WTC11 (cell line): ENCODE measurements at regions not wholly inside any gene's neighbourhood (a gene's known extent, or its start where the extent isn't known, plus 50 kb on each side); places are given as distances from the start of the nearest gene placed in this dataset.

Experiments used
- ATAC-seq: fragments of 200-7000 bp; cut with Tn5 transposase; 2 replicates; pipeline ENCODE4 v1.10.0; 2021; ENCODE audit warnings: mild to moderate bottlenecking, moderate library complexity
- CTCF ChIA-PET: fragments of 300-600 bp; sonication (Branson Sonifier 250); formaldehyde crosslinking; loops from one replicate; lab custom pipeline; 2021; ENCODE audit warnings: antibody characterized with exemption; lab: Charles Lee
- POLR2A ChIA-PET: fragments of 350-600 bp; sonication (Branson Sonifier 250); formaldehyde crosslinking; loops from one replicate; lab custom pipeline; 2021; ENCODE audit warnings: antibody characterized with exemption; lab: Charles Lee
- DNase-seq: peaks from one replicate; pipeline ENCODE4 v3.0.0; 2021; ENCODE audit warnings: low spot score
- H3K27ac Mint-ChIP-seq: 2 replicates; pipeline ENCODE4 v1.8.0; 2021; ENCODE audit warnings: mixed read lengths
- H3K27me3 Mint-ChIP-seq: 2 replicates; pipeline ENCODE4 v1.8.0; 2021; ENCODE audit warnings: low read depth, mild to moderate bottlenecking, moderate library complexity, mixed read lengths
- H3K36me3 Mint-ChIP-seq: 2 replicates; pipeline ENCODE4 v1.8.0; 2021; ENCODE audit warnings: mixed read lengths
- H3K4me1 Mint-ChIP-seq: 2 replicates; pipeline ENCODE4 v1.8.0; 2022; ENCODE audit warnings: mixed read lengths
- H3K4me3 Mint-ChIP-seq: 2 replicates; pipeline ENCODE4 v1.8.0; 2021; ENCODE audit warnings: mild to moderate bottlenecking, moderate library complexity, mixed read lengths
- H3K9me3 Mint-ChIP-seq: 2 replicates; pipeline ENCODE4 v1.8.0; 2021; ENCODE audit warnings: mixed read lengths
- AR ChIP-seq: fragments of 250-450 bp; sonication (Bioruptor Pico); IDR thresholded peaks from 2 replicates; pipeline ENCODE4 v1.9.0; 2021; ENCODE audit warnings: mild to moderate bottlenecking
- ATF6 ChIP-seq: sonication (generic); formaldehyde crosslinking; IDR thresholded peaks from 2 replicates; pipeline ENCODE4 v1.8.1; 2023; ENCODE audit warnings: mild to moderate bottlenecking, missing genetic modification reagents
- E2F4 ChIP-seq: sonication (generic); formaldehyde crosslinking; IDR thresholded peaks from 2 replicates; pipeline ENCODE4 v1.8.1; 2022; ENCODE audit warnings: low read depth, mild to moderate bottlenecking, moderate library complexity, missing genetic modification reagents, borderline replicate concordance
- E2F5 ChIP-seq: sonication (generic); formaldehyde crosslinking; IDR thresholded peaks from 2 replicates; pipeline ENCODE4 v1.8.1; 2022; ENCODE audit warnings: mild to moderate bottlenecking, moderate library complexity, missing genetic modification reagents
- ELF4 ChIP-seq: sonication (generic); formaldehyde crosslinking; IDR thresholded peaks from 2 replicates; pipeline ENCODE4 v1.8.1; 2022; ENCODE audit warnings: low read depth, mild to moderate bottlenecking, moderate library complexity, missing genetic modification reagents
- EMX1 ChIP-seq: fragments of 250-450 bp; sonication (Bioruptor Pico); IDR thresholded peaks from 2 replicates; pipeline ENCODE4 v1.8.0; 2021; ENCODE audit warnings: mild to moderate bottlenecking
- ERG ChIP-seq: fragments of 250-450 bp; sonication (Bioruptor Pico); IDR thresholded peaks from 2 replicates; pipeline ENCODE4 v1.8.0; 2021; ENCODE audit warnings: mild to moderate bottlenecking
- GTF2I ChIP-seq: fragments of 250-450 bp; sonication (Bioruptor Pico); conservative IDR thresholded peaks from 2 replicates; pipeline ENCODE4 v1.4.0; 2021; ENCODE audit warnings: mild to moderate bottlenecking
- IRF1 ChIP-seq: sonication (generic); formaldehyde crosslinking; IDR thresholded peaks from 2 replicates; pipeline ENCODE4 v1.8.0; 2023; ENCODE audit warnings: missing genetic modification reagents
- MLX ChIP-seq: sonication (generic); formaldehyde crosslinking; IDR thresholded peaks from 2 replicates; pipeline ENCODE4 v1.8.1; 2023; ENCODE audit warnings: mild to moderate bottlenecking, missing genetic modification reagents, moderate library complexity
- MXD4 ChIP-seq: fragments of 250-450 bp; sonication (Bioruptor Pico); IDR thresholded peaks from 2 replicates; pipeline ENCODE4 v1.8.0; 2021; ENCODE audit warnings: mild to moderate bottlenecking, moderate library complexity, borderline replicate concordance
- NFE2L1 ChIP-seq: sonication (generic); formaldehyde crosslinking; IDR thresholded peaks from 2 replicates; pipeline ENCODE4 v1.8.1; 2023; ENCODE audit warnings: missing genetic modification reagents
- RELA ChIP-seq: sonication (generic); formaldehyde crosslinking; IDR thresholded peaks from 2 replicates; pipeline ENCODE4 v1.8.1; 2022; ENCODE audit warnings: missing genetic modification reagents, mild to moderate bottlenecking, borderline replicate concordance
- STAT6 ChIP-seq: sonication (generic); formaldehyde crosslinking; conservative IDR thresholded peaks from 2 replicates; pipeline ENCODE4 v1.8.1; 2023; ENCODE audit warnings: mild to moderate bottlenecking, low read depth, missing genetic modification reagents, moderate library complexity
- TCF7 ChIP-seq: sonication (generic); formaldehyde crosslinking; IDR thresholded peaks from 2 replicates; pipeline ENCODE4 v1.8.0; 2022; ENCODE audit warnings: mild to moderate bottlenecking, low read depth, missing genetic modification reagents, moderate library complexity
- TP53 ChIP-seq: sonication (generic); formaldehyde crosslinking; IDR thresholded peaks from 2 replicates; pipeline ENCODE4 v1.8.1; 2023; ENCODE audit warnings: mild to moderate bottlenecking, missing genetic modification reagents
- ZNF121 ChIP-seq: sonication (generic); formaldehyde crosslinking; IDR thresholded peaks from 2 replicates; pipeline ENCODE4 v1.8.0; 2023; ENCODE audit warnings: missing genetic modification reagents
- ZNF219 ChIP-seq: sonication (generic); formaldehyde crosslinking; IDR thresholded peaks from 2 replicates; pipeline ENCODE4 v1.8.0; 2023; ENCODE audit warnings: missing genetic modification reagents, mild to moderate bottlenecking, borderline replicate concordance
- ZNF263 ChIP-seq: sonication (generic); formaldehyde crosslinking; IDR thresholded peaks from 2 replicates; pipeline ENCODE4 v1.8.1; 2022; ENCODE audit warnings: low read depth, mild to moderate bottlenecking, moderate library complexity, missing genetic modification reagents
- ZNF396 ChIP-seq: fragments of 250-450 bp; sonication (Bioruptor Pico); IDR thresholded peaks from 2 replicates; pipeline ENCODE4 v1.8.0; 2021; ENCODE audit warnings: mild to moderate bottlenecking, moderate library complexity, borderline replicate concordance
- ZNF416 ChIP-seq: fragments of 250-450 bp; sonication (Bioruptor Pico); IDR thresholded peaks from 2 replicates; pipeline ENCODE4 v1.9.0; 2021; ENCODE audit warnings: mild to moderate bottlenecking, inconsistent platforms
- ZNF671 ChIP-seq: fragments of 250-450 bp; sonication (Bioruptor Pico); IDR thresholded peaks from 2 replicates; pipeline ENCODE4 v1.8.0; 2021; ENCODE audit warnings: mild to moderate bottlenecking

- no peaks in the 10 kb centered on the region for H3K4me1 Mint-ChIP-seq
- ATAC-seq: no peak
- no peak for TF ChIP-seq ZNF396
- no peak for TF ChIP-seq ZNF263 (CRISPR knock-in tag)
- TF ChIP-seq MLX (CRISPR knock-in tag): no peak
- no peak for TF ChIP-seq ELF4
- TF ChIP-seq EMX1 (CRISPR knock-in tag): no peak
- no peak for TF ChIP-seq ZNF671 (CRISPR knock-in tag)
- no peak for TF ChIP-seq E2F5 (CRISPR knock-in tag)
- no peak for TF ChIP-seq GTF2I (CRISPR knock-in tag)
- no peak for TF ChIP-seq ATF6 (CRISPR knock-in tag)
- no peak for TF ChIP-seq ERG (CRISPR knock-in tag)
- no peak for TF ChIP-seq NFE2L1 (CRISPR knock-in tag)
- no peak for TF ChIP-seq MXD4 (CRISPR knock-in tag)
- no peak for TF ChIP-seq E2F4 (CRISPR knock-in tag)
- TF ChIP-seq TCF7 (CRISPR knock-in tag): no peak
- TF ChIP-seq ZNF219 (CRISPR knock-in tag): no peak
- TF ChIP-seq ZNF416 (CRISPR knock-in tag): no peak
- no peak for TF ChIP-seq ZNF121 (CRISPR knock-in tag)
- DNase-seq: no peak
- H3K9me3 Mint-ChIP-seq: peaks cover 16% of the 10 kb centered on the region
- H3K27ac Mint-ChIP-seq: no peak overlapping the region
- no peaks in the 10 kb centered on the region; the same call in 1 of the 2 replicates for H3K36me3 Mint-ChIP-seq
- no peak overlapping the region for H3K4me3 Mint-ChIP-seq
- POLR2A ChIA-PET: interaction anchor here (0.7 kb wide), 1 partner anchor 180 kb away, joined by 3 read pairs; no protein-coding TSS in a partner anchor
- CTCF ChIA-PET: no interaction called here
- H3K27me3 Mint-ChIP-seq: no peaks in the 10 kb centered on the region
These were observed 200.9 kb downstream of the CLIC5 start for GRCh38 chr6:45814772-45815171.

GRCh38 chr6:45813943-45814342 is 201.7 kb downstream of the CLIC5 start:
- H3K4me1 Mint-ChIP-seq: no peaks in the 10 kb centered on the region
- CTCF ChIA-PET: no interaction called here
- no peaks in the 10 kb centered on the region; the same call in 1 of the 2 replicates for H3K36me3 Mint-ChIP-seq
- no peak for DNase-seq
- ATAC-seq: no peak
- POLR2A ChIA-PET: no interaction called here
- peaks cover 15% of the 10 kb centered on the region for H3K9me3 Mint-ChIP-seq
- no peak overlapping the region for H3K4me3 Mint-ChIP-seq
- no peaks in the 10 kb centered on the region for H3K27me3 Mint-ChIP-seq
- H3K27ac Mint-ChIP-seq: no peak overlapping the region
- TF ChIP-seq GTF2I (CRISPR knock-in tag): no peak
- no peak for TF ChIP-seq TCF7 (CRISPR knock-in tag)
- no peak for TF ChIP-seq STAT6
- no peak for TF ChIP-seq RELA (CRISPR knock-in tag)
- no peak for TF ChIP-seq TP53
- TF ChIP-seq IRF1: no peak
- TF ChIP-seq AR (CRISPR knock-in tag): no peak
